Activated CD8-positive, alpha-beta T cell treated with anti-CD3 and anti-CD28 coated beads, Interleukin-2, amount 10 ng/mL, durations not matched to agents 7 days and 5 days (primary cell): ENCODE measurements at regions not wholly inside any gene's neighbourhood (a gene's known extent, or its start where the extent isn't known, plus 50 kb on each side); places are given as distances from the start of the nearest gene placed in this dataset.
"Not testable (repeated sequence)": the region's sequence is repeated elsewhere in the genome, so short reads cannot be mapped to it uniquely, and the experiment has no call there.

Experiments
- ATAC-seq: fragments of 150-1000 bp; cut with Tn5 transposase; one replicate; pipeline ENCODE4 v1.10.0; 2021; ENCODE audit warnings: moderate library complexity
- CTCF ChIA-PET: fragments of 350-600 bp; sonication (Branson Sonifier 250); formaldehyde crosslinking; loops from one replicate; lab custom pipeline; 2021; ENCODE audit warnings: antibody characterized with exemption; lab: Charles Lee
- POLR2A ChIA-PET: fragments of 350-600 bp; sonication (Branson Sonifier 250); formaldehyde crosslinking; loops from one replicate; lab custom pipeline; 2021; ENCODE audit warnings: antibody characterized with exemption; lab: Charles Lee
- DNase-seq: peaks from one replicate; pipeline ENCODE4 v3.0.0-alpha.2; 2020
- H3K27ac Mint-ChIP-seq: one replicate; pipeline ENCODE4 v1.8.0; 2021; ENCODE audit warnings: mild to moderate bottlenecking, mixed read lengths
- H3K27me3 Mint-ChIP-seq: one replicate; pipeline ENCODE4 v1.8.0; 2021; ENCODE audit warnings: low read depth, mixed read lengths
- H3K36me3 Mint-ChIP-seq: one replicate; pipeline ENCODE4 v1.8.0; 2021; ENCODE audit warnings: low read depth, mixed read lengths
- H3K4me1 Mint-ChIP-seq: one replicate; pipeline ENCODE4 v1.8.0; 2021; ENCODE audit warnings: low read depth, mixed read lengths
- H3K4me3 Mint-ChIP-seq: one replicate; pipeline ENCODE4 v1.8.0; 2021; ENCODE audit warnings: mild to moderate bottlenecking, mixed read lengths
- H3K9me3 Mint-ChIP-seq: one replicate; pipeline ENCODE4 v1.8.0; 2022; ENCODE audit warnings: mixed read lengths; ENCODE audit not compliant: insufficient read depth

DNA sequence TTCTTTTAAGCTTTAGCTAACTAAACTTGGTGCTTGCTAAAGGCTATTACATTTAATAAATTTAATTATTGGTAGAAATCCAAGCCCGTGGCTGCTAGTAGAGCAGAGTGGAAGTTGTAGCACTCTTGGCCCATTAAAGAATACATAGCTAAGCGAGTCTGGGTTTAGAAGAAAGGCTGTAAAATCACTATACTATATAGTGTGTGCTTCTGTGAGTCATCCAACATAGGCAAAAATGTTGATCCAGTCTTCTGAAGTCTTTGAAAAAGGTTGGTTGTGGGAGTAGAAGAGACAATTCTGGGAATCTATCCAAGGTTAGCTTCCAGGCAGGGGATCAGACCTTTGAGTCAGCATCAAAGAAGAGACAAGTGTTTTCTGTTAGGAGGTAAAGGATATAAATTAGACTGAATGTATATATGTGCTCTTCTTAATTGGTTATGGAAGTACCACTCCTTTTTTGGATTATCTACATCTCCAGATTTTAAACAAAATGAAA, 664.2 kb downstream of the NXPH1 start:
- Mint-ChIP-seq H3K27me3 (no peaks in the 10 kb centered on the region), H3K4me3 (no peak overlapping the region), H3K36me3 (no peaks in the 10 kb centered on the region), H3K4me1 (no peaks in the 10 kb centered on the region), H3K9me3 (peaks cover 8% of the 10 kb centered on the region), H3K27ac (no peak overlapping the region)
- ChIA-PET POLR2A (no interaction called here), CTCF (no interaction called here)
- ATAC-seq (no peak), DNase-seq (no peak)

DNA sequence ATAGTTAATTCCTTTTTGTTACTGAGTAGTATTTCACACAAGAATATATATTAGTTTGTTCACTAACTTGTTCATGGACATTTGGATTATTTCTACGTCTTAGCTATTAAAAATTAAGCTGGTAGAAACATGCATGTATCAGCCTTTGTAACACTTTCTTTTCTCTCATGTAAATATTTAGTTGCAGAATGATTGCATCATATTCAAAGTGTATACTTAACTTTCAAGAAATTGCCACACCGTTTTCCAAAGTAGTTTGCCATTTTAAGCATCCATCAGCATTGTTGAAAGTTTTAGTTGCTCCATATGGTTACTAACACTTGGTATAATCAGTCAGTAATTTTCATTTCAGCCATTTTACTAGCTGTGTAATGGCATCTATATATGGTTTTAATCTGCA, 666.9 kb downstream of the NXPH1 start:
- POLR2A ChIA-PET, result no interaction called here
- CTCF ChIA-PET, result no interaction called here
- Mint-ChIP-seq H3K27ac (no peak overlapping the region), H3K4me1 (no peaks in the 10 kb centered on the region), H3K9me3 (peaks cover 10% of the 10 kb centered on the region), H3K27me3 (no peaks in the 10 kb centered on the region), H3K36me3 (no peaks in the 10 kb centered on the region), H3K4me3 (no peak overlapping the region)
- ATAC-seq (no peak), DNase-seq (no peak)

DNA sequence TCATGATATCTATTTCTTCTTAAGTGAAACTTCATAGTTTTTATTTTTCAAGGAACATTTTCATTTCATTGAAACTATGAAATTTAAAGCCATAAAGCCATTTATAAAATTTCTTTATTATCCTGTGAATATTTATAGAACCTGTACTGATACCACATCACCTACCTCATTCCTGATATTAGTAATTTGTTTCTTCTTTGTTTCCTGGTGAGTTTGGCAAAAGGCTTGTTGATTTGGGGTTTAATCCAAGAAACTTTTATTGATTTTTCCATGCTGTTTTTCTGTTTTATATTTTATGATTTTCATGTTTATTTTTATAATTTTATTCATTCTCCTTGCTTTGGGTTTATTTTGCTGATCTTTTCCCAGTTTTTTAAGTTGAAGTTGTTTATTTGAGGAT, 669.4 kb downstream of the NXPH1 start:
- no peaks in the 10 kb centered on the region for H3K36me3 Mint-ChIP-seq
- H3K4me1 Mint-ChIP-seq, result no peaks in the 10 kb centered on the region
- H3K27ac Mint-ChIP-seq, result no peak overlapping the region
- ChIA-PET CTCF (no interaction called here), POLR2A (no interaction called here)
- no peaks in the 10 kb centered on the region for H3K27me3 Mint-ChIP-seq
- H3K9me3 Mint-ChIP-seq, result peaks cover 8% of the 10 kb centered on the region
- H3K4me3 Mint-ChIP-seq, result no peak overlapping the region
- ATAC-seq (no peak), DNase-seq (no peak)

DNA sequence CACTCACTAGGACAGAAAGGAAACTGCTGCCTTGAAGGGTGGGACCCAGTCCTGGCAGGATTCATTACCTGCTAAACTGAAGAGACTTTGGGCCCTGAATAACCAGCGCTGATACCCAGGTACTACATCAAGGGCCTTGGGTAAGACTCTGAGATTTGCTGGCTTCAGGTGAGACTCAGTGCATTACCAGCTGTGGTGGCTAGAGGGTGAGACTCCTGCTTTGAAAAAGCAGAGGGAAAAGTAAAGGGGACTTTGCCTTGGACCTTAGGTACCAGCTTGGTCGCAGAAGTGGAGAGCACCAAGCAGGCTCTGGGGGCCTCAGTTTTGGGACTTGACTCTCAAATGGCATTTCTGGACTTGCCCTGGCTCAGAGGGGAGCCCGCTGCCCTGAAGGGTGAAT, 673.3 kb downstream of the NXPH1 start:
- Mint-ChIP-seq H3K4me3 (no peak overlapping the region), H3K4me1 (no peaks in the 10 kb centered on the region), H3K9me3 (peaks cover 23% of the 10 kb centered on the region), H3K27me3 (no peaks in the 10 kb centered on the region), H3K27ac (no peak overlapping the region), H3K36me3 (no peaks in the 10 kb centered on the region)
- CTCF ChIA-PET, result no interaction called here
- DNase-seq (no peak), ATAC-seq (no peak)
- POLR2A ChIA-PET, result no interaction called here

DNA sequence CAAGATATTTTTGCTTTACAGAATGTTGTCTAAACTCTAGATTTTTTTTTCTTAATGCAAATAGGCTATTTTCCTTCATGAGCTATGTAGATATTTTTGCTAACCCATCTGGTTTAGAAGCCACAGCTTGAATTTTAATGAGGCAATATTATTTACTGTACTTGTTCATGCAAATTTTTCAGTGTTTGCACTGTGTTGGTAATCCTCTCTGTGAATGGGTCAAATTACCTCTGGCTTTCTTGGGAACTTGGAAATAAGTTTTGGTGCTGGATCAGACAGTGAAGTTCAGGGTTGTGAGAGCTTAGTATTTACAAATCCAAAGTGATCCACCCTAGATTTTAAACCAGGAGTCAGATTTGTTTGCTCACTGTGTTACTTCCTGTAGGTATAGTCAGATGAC, 686.9 kb downstream of the NXPH1 start:
- ATAC-seq, result no peak

DNA sequence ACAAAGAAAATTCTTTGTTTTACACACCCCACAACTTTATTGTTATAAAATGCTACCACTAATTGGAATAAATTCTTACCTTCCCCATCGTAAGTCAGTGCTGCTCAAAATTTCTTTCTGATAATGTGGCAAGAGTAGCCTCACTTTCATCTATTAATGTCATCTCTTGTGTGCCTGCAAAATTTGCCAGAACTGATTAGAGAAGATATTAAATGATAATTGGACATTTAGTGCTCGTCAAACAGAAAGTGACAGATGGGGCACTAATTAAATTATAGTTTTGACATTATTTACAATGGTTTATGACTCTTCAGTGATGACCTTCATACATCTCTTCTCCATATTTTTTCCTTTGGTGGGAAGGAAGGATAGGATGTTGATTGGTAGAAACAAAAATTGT, 690.9 kb downstream of the NXPH1 start:
- ATAC-seq (no peak), DNase-seq (no peak)
- H3K4me1 Mint-ChIP-seq, result no peaks in the 10 kb centered on the region
- ChIA-PET CTCF (no interaction called here), POLR2A (no interaction called here)
- H3K36me3 Mint-ChIP-seq, result no peaks in the 10 kb centered on the region
- peaks cover 3% of the 10 kb centered on the region for H3K9me3 Mint-ChIP-seq
- H3K27me3 Mint-ChIP-seq, result no peaks in the 10 kb centered on the region
- no peak overlapping the region for H3K27ac Mint-ChIP-seq
- H3K4me3 Mint-ChIP-seq, result no peak overlapping the region

More for the DNA sequence above, 686.9 kb downstream of the NXPH1 start:
- Mint-ChIP-seq H3K27ac (no peak overlapping the region), H3K27me3 (no peaks in the 10 kb centered on the region), H3K36me3 (no peaks in the 10 kb centered on the region), H3K9me3 (peaks cover 10% of the 10 kb centered on the region), H3K4me3 (no peak overlapping the region), H3K4me1 (no peaks in the 10 kb centered on the region)
- ChIA-PET CTCF (no interaction called here), POLR2A (no interaction called here)
- DNase-seq, result no peak

DNA sequence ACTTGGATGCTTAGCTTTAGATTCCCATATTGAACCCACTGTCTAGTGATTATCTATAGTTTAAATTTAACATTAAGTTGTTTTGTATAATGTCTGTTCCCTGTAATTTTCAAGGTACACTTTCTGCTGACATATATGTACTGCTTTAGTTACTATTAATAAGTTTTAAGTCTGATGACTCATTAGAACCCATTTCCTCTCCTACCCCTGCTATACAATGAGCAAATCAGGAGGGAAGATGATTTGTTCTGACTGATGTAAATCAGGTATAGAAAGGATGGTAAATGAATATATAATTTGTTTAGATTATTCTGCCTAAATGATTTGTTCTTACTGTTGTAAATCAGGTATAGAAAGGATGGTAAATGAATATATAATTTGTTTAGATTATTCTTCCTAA, 691.8 kb downstream of the NXPH1 start:
- ChIA-PET POLR2A (no interaction called here), CTCF (no interaction called here)
- no peak overlapping the region for H3K27ac Mint-ChIP-seq
- no peak for DNase-seq
- H3K4me3 Mint-ChIP-seq, result no peak overlapping the region
- H3K9me3 Mint-ChIP-seq, result peaks cover 3% of the 10 kb centered on the region
- no peak for ATAC-seq
- H3K36me3 Mint-ChIP-seq, result no peaks in the 10 kb centered on the region
- H3K27me3 Mint-ChIP-seq, result no peaks in the 10 kb centered on the region
- H3K4me1 Mint-ChIP-seq, result no peaks in the 10 kb centered on the region

DNA sequence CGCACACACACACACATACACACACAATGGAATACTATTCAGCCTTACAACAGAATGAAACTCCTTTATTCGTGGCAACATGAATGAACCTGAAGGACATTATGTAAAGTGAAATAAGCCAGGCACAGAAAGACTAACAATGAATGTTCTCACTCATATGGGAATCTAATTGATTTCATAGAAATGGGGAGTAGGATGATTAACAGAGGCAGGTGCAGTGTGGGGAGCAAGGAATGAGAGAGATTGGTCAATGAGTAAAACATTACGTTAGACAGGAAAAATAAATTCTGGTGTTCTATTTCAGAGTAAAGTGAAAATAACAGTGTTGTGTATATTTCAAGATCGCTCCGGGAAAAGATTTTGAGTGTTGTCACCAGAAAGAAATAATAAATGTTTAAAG, 694.5 kb downstream of the NXPH1 start:
- no peaks in the 10 kb centered on the region for H3K36me3 Mint-ChIP-seq
- ATAC-seq (no peak), DNase-seq (no peak)
- H3K27me3 Mint-ChIP-seq, result no peaks in the 10 kb centered on the region
- H3K4me1 Mint-ChIP-seq, result no peaks in the 10 kb centered on the region
- ChIA-PET POLR2A (no interaction called here), CTCF (no interaction called here)
- peaks cover 5% of the 10 kb centered on the region for H3K9me3 Mint-ChIP-seq
- H3K27ac Mint-ChIP-seq, result no peak overlapping the region
- no peak overlapping the region for H3K4me3 Mint-ChIP-seq

DNA sequence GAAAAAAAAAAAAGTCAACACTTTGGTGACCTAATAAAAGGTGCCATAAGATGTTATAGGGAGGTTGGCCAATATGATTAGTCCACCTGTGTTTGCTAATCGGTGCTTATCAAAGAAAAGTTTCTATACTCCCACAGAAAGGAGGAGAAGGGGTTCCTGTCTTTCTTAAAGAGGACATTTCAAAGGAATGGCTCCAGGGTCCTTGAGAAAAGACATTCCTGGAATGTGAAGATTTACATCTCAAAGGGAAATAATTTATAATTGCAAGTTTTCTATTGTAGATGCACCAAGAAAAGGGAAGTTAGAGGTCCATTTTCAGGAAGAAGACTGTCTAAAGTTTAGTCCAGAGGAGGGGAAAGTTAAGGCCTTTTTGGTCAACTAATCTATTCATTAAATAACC, 715.3 kb downstream of the NXPH1 start:
- ATAC-seq (no peak), DNase-seq (no peak)
- Mint-ChIP-seq H3K36me3 (no peaks in the 10 kb centered on the region), H3K9me3 (peaks cover 17% of the 10 kb centered on the region), H3K4me1 (no peaks in the 10 kb centered on the region), H3K27ac (no peak overlapping the region), H3K4me3 (no peak overlapping the region), H3K27me3 (no peaks in the 10 kb centered on the region)
- ChIA-PET CTCF (no interaction called here), POLR2A (no interaction called here)

DNA sequence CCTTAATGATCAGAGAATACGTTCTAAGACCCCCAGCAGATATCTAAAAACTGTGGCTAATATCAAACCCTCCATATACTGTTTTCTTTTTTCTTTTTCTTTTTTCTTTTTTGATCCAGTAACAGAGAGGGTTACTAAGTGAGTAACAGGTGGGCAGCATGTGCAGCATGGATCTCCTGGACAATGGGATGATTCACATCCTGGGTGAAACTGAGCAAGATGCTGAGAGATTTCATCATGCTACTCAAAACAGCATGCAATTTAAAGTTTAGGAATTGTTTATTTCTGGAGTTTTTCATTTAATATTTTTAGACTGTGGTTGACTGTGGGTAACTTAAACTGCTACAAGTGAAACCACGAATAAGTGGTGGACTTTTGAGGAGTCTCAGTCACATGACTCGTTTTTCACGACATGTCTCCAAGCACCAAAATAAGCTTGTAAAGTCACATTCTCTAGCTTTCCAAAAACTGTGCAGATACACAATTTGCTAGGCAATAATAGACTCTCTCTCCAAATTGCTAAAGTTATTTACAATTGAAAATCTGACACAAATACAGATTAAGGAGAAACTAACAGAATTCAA, 716.2 kb downstream of the NXPH1 start:
- Mint-ChIP-seq H3K4me3 (no peak overlapping the region), H3K27me3 (no peaks in the 10 kb centered on the region), H3K36me3 (no peaks in the 10 kb centered on the region), H3K4me1 (no peaks in the 10 kb centered on the region), H3K27ac (no peak overlapping the region), H3K9me3 (peaks cover 22% of the 10 kb centered on the region)
- ATAC-seq, result no peak
- ChIA-PET POLR2A (no interaction called here), CTCF (no interaction called here)
- no peak for DNase-seq

DNA sequence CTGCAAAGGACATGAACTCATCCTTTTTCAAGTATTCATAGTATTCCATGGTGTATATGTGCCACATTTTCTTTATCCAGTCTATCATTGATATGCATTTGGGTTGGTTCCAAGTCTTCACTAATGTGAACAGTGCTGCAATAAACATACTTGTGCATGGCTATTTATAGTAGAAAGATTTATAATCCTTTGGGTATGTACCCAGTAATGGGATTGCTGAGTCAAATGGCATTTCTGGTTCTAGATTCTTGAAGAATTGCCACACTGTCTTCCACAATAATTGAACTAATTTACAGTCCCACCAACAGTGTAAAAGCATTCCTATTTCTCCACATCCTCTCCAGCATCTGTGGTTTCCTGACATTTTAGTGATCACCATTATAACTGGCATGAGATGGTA, 730.3 kb downstream of the NXPH1 start:
- H3K4me1 Mint-ChIP-seq, POLR2A ChIA-PET, H3K27ac Mint-ChIP-seq, H3K4me3 Mint-ChIP-seq, DNase-seq, ATAC-seq, H3K27me3 Mint-ChIP-seq, CTCF ChIA-PET, H3K36me3 Mint-ChIP-seq: not testable (repeated sequence)
- peaks cover 22% of the 10 kb centered on the region for H3K9me3 Mint-ChIP-seq

DNA sequence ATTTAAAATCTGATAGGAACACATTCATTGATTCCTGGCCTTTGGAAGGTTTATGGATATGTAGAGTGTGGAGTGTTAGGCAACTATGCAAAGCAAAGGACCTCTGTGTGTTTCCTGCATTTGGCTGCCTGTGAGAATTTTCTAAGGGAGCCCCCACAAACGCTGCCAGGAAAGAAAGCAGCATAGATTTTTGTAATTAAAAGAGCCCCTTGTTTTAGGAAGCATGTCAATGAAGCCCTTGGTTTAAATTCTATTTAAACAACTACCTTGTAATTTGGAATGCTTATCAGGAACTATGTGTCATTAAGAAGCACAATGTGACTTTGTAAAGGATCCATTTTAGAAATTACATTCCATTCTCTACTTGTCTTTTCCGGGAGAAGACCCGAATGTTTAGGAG, 742.5 kb downstream of the NXPH1 start:
- no peak overlapping the region for H3K4me3 Mint-ChIP-seq
- H3K27ac Mint-ChIP-seq, result no peak overlapping the region
- DNase-seq, result no peak
- no peaks in the 10 kb centered on the region for H3K4me1 Mint-ChIP-seq
- H3K9me3 Mint-ChIP-seq, result peaks cover 5% of the 10 kb centered on the region
- ChIA-PET POLR2A (no interaction called here), CTCF (no interaction called here)
- no peaks in the 10 kb centered on the region for H3K36me3 Mint-ChIP-seq
- ATAC-seq, result no peak
- no peaks in the 10 kb centered on the region for H3K27me3 Mint-ChIP-seq

DNA sequence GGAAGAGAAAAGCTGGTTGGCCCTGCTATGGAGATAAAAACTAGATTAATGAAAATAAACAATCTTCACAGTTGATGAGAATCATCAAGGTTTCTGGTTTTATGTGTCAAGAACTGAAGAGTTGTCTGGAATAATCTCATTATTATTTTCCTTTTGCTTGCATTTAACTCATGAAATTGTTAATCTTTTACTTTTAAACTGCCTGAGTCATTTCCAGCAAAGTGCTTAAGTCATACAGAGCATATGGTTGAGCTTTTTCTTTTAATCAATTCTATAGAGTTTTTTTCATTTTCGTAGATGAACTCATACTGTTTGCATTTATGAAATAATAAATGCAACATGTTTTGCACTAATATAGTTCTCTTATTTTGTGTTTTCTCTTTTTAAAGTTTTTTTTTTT, 747.9 kb downstream of the NXPH1 start:
- ChIA-PET CTCF (no interaction called here), POLR2A (no interaction called here)
- DNase-seq (no peak), ATAC-seq (no peak)
- Mint-ChIP-seq H3K36me3 (no peaks in the 10 kb centered on the region), H3K27me3 (no peaks in the 10 kb centered on the region), H3K27ac (no peak overlapping the region), H3K9me3 (peaks cover 9% of the 10 kb centered on the region), H3K4me1 (no peaks in the 10 kb centered on the region), H3K4me3 (no peak overlapping the region)
